Aorta (tissue), 5 donors: ENCODE measurements at regions not wholly inside any gene's neighbourhood (a gene's known extent, or its start where the extent isn't known, plus 50 kb on each side); places are given as distances from the start of the nearest gene placed in this dataset.

Experiments
- ATAC-seq: fragments of 200-7000 bp; cut with Tn5 transposase; one replicate; pipeline ENCODE4 v1.9.1; 2022; ENCODE audit warnings: moderate library complexity; ENCODE audit not compliant: low FRiP score
- DNase-seq, 2 donors: peaks; one replicate each; pipeline ENCODE4 v3.0.0-alpha.2; 2020
- H3K27ac ChIP-seq, 2 donors: one replicate each; pipeline ENCODE4 v1.5.1; 2013; ENCODE audit warnings: low read length in 2 of 2, mild to moderate bottlenecking in 2 of 2, moderate library complexity in 2 of 2, control low read depth in 1 of 2, inconsistent platforms in 1 of 2, low read depth in 1 of 2
- H3K27me3 ChIP-seq, 2 donors: one replicate each; pipeline ENCODE4 v1.6.1; 2013; ENCODE audit warnings: control low read depth in 1 of 2, low read length in 1 of 2, mild to moderate bottlenecking in 1 of 2, moderate library complexity in 1 of 2; ENCODE audit not compliant: insufficient read depth in 2 of 2, control insufficient read depth in 1 of 2
- H3K36me3 ChIP-seq, 2 donors: one replicate each; pipeline ENCODE4 v1.6.1; 2013; ENCODE audit warnings: control low read depth in 1 of 2, low read length in 1 of 2, mild to moderate bottlenecking in 1 of 2; ENCODE audit not compliant: insufficient read depth in 2 of 2, control insufficient read depth in 1 of 2
- H3K4me1 ChIP-seq, 2 donors: one replicate each; pipeline ENCODE4 v1.6.1; 2013; ENCODE audit warnings: low read length in 2 of 2, control low read depth in 1 of 2, mild to moderate bottlenecking in 1 of 2, moderate library complexity in 1 of 2; ENCODE audit not compliant: insufficient read depth in 2 of 2, control insufficient read depth in 1 of 2
- H3K4me3 ChIP-seq, 2 donors: one replicate each; pipeline ENCODE4 v1.5.1; 2013; ENCODE audit warnings: low read length in 2 of 2, control low read depth in 1 of 2, mild to moderate bottlenecking in 1 of 2
- H3K9me3 ChIP-seq: one replicate; pipeline ENCODE4 v1.6.1; 2013; ENCODE audit warnings: mild to moderate bottlenecking, low read length; ENCODE audit not compliant: control insufficient read depth
- WGBS, 2 donors: extraction: QIAGEN DNeasy Blood & Tissue Kit; methylation state at CpG; one replicate each; pipeline ENCODE4 v1.1.7; 2013; 5-methylcytosine and 5-hydroxymethylcytosine counted together
- intact Hi-C, 2 donors: fragments of 100-400 bp; cut with DNase I; formaldehyde crosslinking; loops; one replicate each; pipeline versions ENCODE4 v1.14.2 to v1.15.0; 2022
- donor health status: healthy with polysubstance abuse.
- donor health status: Bipolar disorder and iron deficiency.
- donor health status: DM: no; HTN: no; CAD: no.
- donor health status: DM: no; HTN: no; CAD: no.
- donor health status: DM: yes; HTN: yes; CAD: no.

DNA sequence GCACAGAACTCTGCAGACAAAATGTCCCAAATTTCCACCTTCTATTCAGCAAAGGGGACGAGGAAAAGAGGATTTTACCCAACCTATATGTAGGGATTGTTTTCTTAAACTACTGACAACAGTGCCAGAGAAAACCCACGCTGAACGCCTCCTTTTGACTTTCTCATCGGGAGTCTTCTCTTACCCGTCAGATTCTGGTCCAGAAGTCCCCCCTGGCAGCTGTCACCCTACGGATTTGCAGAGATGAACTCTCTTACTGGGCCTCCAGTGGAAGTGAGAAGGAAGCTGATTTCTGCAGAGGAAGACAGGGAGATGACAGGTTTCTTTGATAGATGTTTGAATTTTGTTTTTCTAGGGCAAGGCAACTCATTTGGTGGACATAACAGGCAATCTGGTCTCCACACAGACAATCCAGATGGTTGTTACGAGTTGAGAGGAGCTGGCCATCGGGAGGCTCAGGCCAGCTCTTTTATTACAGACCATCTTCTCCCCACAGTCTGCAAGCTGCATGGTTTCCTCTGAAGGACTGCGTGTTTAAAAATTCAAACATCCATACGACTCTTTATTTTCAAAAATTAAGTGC lies 804.3 kb downstream of the RNF144A start:
- peaks cover 3% of the 10 kb centered on the region in 2 donors for H3K4me1 ChIP-seq
- H3K27me3 ChIP-seq, result no peaks in the 10 kb centered on the region
- H3K9me3 ChIP-seq, result no peaks in the 10 kb centered on the region
- no peaks in the 10 kb centered on the region for H3K36me3 ChIP-seq
- DNase-seq (no peak), ATAC-seq (no peak)
- intact Hi-C loops, result no loop called here
- no peak overlapping the region for H3K27ac ChIP-seq
- whole genome bisulfite sequencing, 2 donors, result 37 to 39% methylated on average over 10 of the region's 10 CpGs
- no peak overlapping the region for H3K4me3 ChIP-seq

DNA sequence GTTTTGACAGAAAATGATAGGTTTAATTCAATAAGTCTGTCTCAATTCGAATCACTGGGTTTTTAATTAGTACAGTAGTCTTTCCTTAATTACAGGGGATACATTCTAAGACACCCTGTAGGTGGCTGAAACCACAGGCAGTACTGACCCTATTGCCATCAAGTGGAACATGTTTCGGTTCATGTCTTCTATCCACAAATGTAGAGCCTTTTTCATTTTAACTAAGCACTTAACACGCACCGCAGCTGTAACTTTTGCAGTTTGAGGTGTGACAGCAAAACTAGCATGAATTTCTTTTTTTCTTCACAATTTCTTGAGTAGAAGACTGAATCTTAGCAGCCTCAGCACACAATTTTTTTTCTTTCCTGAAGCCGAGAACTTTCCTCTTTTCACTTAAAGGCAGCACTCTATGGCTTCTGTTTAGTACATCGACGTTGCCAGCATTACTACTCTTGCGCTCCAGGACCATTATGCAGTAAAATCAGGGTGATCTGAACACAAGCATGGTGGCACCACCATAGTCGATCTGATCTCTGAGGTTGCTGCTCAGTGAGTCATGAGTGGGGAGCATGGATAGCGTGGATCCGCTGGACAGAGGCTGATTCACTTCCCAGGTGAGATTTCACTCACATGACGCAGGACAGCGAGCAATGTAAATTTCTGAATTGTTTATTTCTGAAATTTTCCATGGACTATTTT lies 805.1 kb downstream of the RNF144A start:
- no peaks in the 10 kb centered on the region for H3K36me3 ChIP-seq
- H3K27me3 ChIP-seq, result no peaks in the 10 kb centered on the region
- intact Hi-C loops, result no loop called here
- DNase-seq, result no peak
- peaks cover 3% of the 10 kb centered on the region in 2 donors for H3K4me1 ChIP-seq
- WGBS, 2 donors, result 96 to 97% methylated on average over 13 of the region's 13 CpGs
- H3K4me3 ChIP-seq, result no peak overlapping the region
- H3K9me3 ChIP-seq, result no peaks in the 10 kb centered on the region
- no peak for ATAC-seq
- no peak overlapping the region for H3K27ac ChIP-seq

DNA sequence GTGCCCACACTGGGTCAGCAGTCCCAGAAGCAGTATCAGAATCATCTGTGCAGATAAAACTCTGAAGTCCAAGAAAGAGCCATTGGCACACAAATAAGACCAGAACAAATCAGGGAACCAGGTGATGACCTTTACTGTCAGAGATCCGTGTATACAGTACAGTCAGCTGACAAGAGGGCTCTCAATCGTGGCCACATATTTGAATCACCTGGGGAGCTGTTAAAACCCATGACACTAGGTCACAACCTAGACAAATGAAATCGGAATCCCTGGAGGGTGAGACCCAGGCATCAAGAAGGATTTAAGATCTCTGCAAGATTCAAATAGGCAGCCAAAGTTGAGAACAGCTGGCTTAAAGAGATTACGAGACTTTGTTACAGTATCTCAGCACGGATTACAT lies 807.1 kb downstream of the RNF144A start:
- Histone ChIP-seq H3K36me3 (no peaks in the 10 kb centered on the region), H3K4me1 (peaks cover 3% of the 10 kb centered on the region in 2 donors), H3K27ac (no peak overlapping the region), H3K9me3 (no peaks in the 10 kb centered on the region), H3K27me3 (no peaks in the 10 kb centered on the region), H3K4me3 (no peak overlapping the region)
- intact Hi-C loops, result no loop called here
- DNase-seq (no peak), ATAC-seq (no peak)
- WGBS, 2 donors, result 88% methylated on average over 5 of the region's 5 CpGs

DNA sequence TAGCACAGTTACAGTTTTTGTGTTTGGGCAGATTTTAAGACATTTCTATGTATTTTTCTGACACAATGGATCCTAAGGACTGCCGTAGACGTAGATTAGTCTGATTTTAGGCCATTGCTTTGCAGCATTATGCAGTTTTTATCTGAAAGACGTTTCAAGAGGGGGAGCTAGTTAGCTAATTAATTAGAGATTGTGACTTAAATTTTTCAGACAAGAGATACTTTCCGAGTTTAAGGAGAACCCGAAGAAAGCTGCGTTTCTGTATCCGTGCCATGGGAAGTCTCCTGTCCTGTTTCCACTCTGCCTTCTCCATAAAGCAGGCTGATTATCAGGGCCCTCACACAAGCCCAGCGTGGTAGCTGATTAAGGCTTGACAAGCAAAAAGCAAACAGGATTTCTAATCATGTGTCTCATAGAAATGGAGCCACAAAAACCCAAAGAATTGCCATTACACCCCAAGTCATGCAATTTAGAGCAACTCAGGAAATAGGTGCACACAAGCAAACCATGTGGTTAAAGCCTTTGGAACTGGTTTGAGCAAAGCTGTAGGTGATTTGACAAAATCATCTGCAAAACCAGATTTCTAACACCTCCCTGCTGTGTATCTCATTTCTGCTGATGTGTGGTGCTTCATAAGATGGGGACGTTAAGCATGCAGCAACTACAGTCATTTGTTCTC lies 808.1 kb downstream of the RNF144A start:
- Histone ChIP-seq H3K36me3 (no peaks in the 10 kb centered on the region), H3K4me1 (peaks cover 3% of the 10 kb centered on the region in 2 donors), H3K9me3 (no peaks in the 10 kb centered on the region), H3K27me3 (no peaks in the 10 kb centered on the region), H3K4me3 (no peak overlapping the region), H3K27ac (no peak overlapping the region)
- 63 to 67% methylated on average over 9 of the region's 9 CpGs for WGBS, 2 donors
- intact Hi-C loops, result no loop called here
- no peak for ATAC-seq
- no peak for DNase-seq

DNA sequence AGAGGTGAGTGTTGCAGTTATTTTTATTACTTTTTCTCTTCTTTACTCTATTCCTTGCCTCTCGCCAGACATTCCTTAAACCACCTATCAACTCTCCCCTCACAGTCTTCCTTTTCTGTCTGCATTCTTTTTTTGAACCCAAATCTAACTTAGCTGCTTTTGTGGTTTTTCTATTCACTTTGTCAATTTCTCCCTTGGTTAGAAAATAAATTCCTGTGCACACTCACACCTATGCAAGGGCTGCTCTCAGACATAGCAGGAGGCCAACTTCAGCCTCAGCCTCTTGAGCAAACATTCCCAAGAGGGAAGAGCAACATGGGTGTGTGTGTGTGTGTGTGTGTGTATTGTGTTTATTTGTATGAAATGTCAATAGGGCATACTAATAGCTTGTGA lies 808.6 kb downstream of the RNF144A start:
- intact Hi-C loops, result no loop called here
- DNase-seq, result no peak

DNA sequence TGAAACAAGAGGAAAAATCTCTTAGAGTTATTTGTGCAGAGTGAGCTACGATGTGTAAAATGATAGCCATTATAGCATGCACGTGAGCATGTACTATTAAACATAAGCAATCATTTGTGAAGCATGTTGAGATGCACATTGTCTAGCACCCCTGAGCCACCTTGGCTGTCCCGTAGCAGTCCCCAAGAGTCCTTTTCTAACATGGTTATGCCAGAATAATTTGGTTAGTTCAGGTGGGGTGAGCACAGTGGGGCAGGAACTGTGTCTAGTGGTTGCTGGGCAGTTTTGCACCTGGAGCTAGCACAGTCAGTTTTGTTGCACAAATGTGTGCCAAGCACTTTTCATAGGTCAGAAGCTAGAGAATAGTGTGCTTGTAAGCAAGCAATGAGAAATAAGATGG lies 809.8 kb downstream of the RNF144A start:
- Histone ChIP-seq H3K36me3 (no peaks in the 10 kb centered on the region), H3K27me3 (no peaks in the 10 kb centered on the region), H3K9me3 (no peaks in the 10 kb centered on the region), H3K27ac (no peak overlapping the region), H3K4me3 (no peak overlapping the region), H3K4me1 (no peaks in the 10 kb centered on the region)
- intact Hi-C loops, result no loop called here
- 69 to 70% methylated on average over 3 of the region's 3 CpGs for WGBS, 2 donors
- ATAC-seq (no peak), DNase-seq (no peak)

More for the DNA sequence above, 808.6 kb downstream of the RNF144A start:
- no peak overlapping the region for H3K4me3 ChIP-seq
- H3K36me3 ChIP-seq, result no peaks in the 10 kb centered on the region
- ATAC-seq, result no peak
- H3K9me3 ChIP-seq, result no peaks in the 10 kb centered on the region
- H3K4me1 ChIP-seq, result peaks cover 2 to 3% of the 10 kb centered on the region in 2 donors
- no peak overlapping the region for H3K27ac ChIP-seq
- no peaks in the 10 kb centered on the region for H3K27me3 ChIP-seq
- 96 to 100% methylated on average over 1 of the region's 1 CpG for WGBS, 2 donors

DNA sequence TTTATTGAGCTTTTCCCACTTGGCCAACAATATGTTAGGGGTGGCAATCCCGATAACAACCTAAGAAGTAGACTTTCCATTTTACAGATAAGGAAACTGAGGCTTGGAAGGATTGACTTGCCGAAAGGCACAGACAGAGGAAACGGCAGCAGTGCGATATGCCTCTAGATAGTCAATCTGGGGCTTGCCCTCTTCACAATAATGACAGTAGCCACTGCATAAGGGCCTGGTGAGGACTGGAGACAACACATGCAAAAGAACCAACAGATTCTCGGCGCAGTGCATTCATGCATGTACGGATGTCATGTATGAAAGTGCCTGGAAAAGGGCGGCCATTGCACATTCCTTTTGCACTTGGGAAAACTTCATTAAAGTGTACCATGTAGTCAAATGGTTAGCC lies 811.2 kb downstream of the RNF144A start:
- ATAC-seq, result no peak
- no peak overlapping the region for H3K4me3 ChIP-seq
- intact Hi-C loops, result no loop called here
- no peaks in the 10 kb centered on the region for H3K4me1 ChIP-seq
- H3K27me3 ChIP-seq, result no peaks in the 10 kb centered on the region
- H3K9me3 ChIP-seq, result no peaks in the 10 kb centered on the region
- no peak for DNase-seq
- H3K36me3 ChIP-seq, result no peaks in the 10 kb centered on the region
- WGBS, 2 donors, result 97 to 98% methylated on average over 8 of the region's 8 CpGs
- H3K27ac ChIP-seq, result no peak overlapping the region

DNA sequence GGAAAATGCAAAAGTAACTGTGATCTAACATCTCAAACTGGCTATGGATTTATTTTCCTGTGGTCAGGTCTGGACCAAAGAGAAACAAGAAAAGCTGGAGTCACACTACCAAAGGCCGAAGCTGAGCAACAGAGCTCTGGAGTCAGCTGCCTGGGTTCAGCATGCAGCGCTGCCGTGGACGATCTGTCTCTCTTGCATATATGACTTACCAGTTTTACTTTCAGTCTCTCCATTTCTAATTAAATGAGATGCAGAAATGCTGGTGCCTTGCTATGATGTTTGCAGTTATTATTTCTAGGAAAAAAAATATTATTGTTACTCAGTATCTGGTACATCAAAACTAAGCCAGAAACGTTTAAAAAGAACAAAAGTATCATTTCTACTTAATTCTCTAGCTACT lies 813.2 kb downstream of the RNF144A start:
- WGBS, 2 donors, result 45 to 49% methylated on average over 5 of the region's 5 CpGs
- no peak overlapping the region for H3K4me3 ChIP-seq
- ATAC-seq (no peak), DNase-seq (no peak)
- H3K27me3 ChIP-seq, result no peaks in the 10 kb centered on the region
- intact Hi-C loops, result no loop called here
- no peaks in the 10 kb centered on the region for H3K36me3 ChIP-seq
- H3K27ac ChIP-seq, result no peak overlapping the region
- no peaks in the 10 kb centered on the region for H3K4me1 ChIP-seq
- H3K9me3 ChIP-seq, result no peaks in the 10 kb centered on the region

DNA sequence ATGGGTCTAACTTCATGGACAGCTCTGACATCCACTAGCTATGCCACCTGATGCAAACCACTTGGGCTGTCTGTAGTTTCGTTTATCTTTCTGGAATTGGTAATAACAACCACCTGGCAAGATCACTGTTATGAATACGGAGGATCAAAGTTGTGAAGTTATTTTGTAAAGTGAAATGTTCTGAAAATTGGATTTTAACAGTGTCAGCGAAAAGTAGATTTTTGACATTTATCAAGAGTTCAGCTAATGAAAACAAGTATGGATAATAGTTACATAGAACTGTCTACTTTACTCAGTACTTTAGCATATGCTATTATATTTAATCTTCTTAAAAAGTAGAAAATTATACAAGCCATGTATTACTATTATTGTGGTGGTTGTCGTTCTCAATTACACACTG lies 813.8 kb downstream of the RNF144A start:
- ATAC-seq (no peak), DNase-seq (no peak)
- Histone ChIP-seq H3K9me3 (no peaks in the 10 kb centered on the region), H3K27ac (no peak overlapping the region), H3K27me3 (no peaks in the 10 kb centered on the region), H3K36me3 (no peaks in the 10 kb centered on the region), H3K4me1 (no peaks in the 10 kb centered on the region), H3K4me3 (no peak overlapping the region)
- intact Hi-C loops, result no loop called here
- 84% methylated on average over 4 of the region's 4 CpGs for WGBS, 2 donors
